Right cardiac atrium (tissue), 5 donors: ENCODE measurements at regions not wholly inside any gene's neighbourhood (a gene's known extent, or its start where the extent isn't known, plus 50 kb on each side); places are given as distances from the start of the nearest gene placed in this dataset.

Experiments used
- ATAC-seq, 2 donors: fragments of 200-7000 bp; cut with Tn5 transposase; one replicate each; pipeline versions ENCODE4 v1.8.0 to v1.9.1; 2020; ENCODE audit warnings: moderate library complexity in 2 of 2, mild to moderate bottlenecking in 1 of 2
- DNase-seq, 3 donors: peaks; one replicate each; pipeline ENCODE4 v3.0.0-alpha.2; 2020
- H3K27ac ChIP-seq: one replicate; pipeline ENCODE4 v1.5.1; 2013; ENCODE audit warnings: mild to moderate bottlenecking, low read length, control low read depth, moderate library complexity
- H3K27me3 ChIP-seq: one replicate; pipeline ENCODE4 v1.6.1; 2013; ENCODE audit not compliant: control insufficient read depth, insufficient read depth
- H3K4me1 ChIP-seq: one replicate; pipeline ENCODE4 v1.6.1; 2013; ENCODE audit warnings: low read length; ENCODE audit not compliant: control insufficient read depth, insufficient read depth
- H3K4me3 ChIP-seq: one replicate; pipeline ENCODE4 v1.5.1; 2013; ENCODE audit warnings: low read length, control low read depth
- H3K9me3 ChIP-seq: one replicate; pipeline ENCODE4 v1.6.1; 2013; ENCODE audit warnings: low read length; ENCODE audit not compliant: control insufficient read depth
- WGBS: extraction: QIAGEN DNeasy Blood & Tissue Kit; methylation state at CpG from one replicate; pipeline ENCODE4 v1.1.7; 2013; 5-methylcytosine and 5-hydroxymethylcytosine counted together
- intact Hi-C, 4 donors: fragments of 100-400 bp; cut with DNase I; formaldehyde crosslinking; loops; one replicate each; pipeline versions ENCODE4 v1.11.0 to v1.14.0; 2022 to 2023
- donor health status: healthy with polysubstance abuse.
- donor health status: DM: no; HTN: yes; CAD: no.
- donor health status: DM: no; HTN: no; CAD: no.
- donor health status: DM: no; HTN: yes; CAD: no; lungs with severe emphysema.
- donor health status: DM: yes; HTN: yes; CAD: no.

DNA sequence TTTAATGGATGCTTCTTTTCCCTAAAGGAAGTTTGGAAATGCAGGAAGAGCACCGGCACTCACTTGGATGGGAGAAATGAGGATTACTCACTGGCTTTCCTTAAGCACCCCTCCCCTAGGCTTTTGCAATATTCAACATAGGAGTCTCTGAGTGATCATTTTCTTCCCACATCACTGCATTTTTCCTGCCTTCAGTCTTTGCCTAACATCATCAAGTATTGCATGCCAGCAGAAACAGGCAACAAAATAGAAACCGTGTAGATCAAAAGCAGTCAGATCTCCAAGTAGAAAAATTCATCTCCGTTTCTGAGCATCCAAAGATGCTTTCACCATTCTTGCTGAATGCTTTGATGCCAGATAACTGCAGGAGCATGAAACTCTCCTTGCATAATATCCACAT, 119.9 kb downstream of the ADCYAP1R1 start:
- DNase-seq (no peak), ATAC-seq (no peak)
- Histone ChIP-seq H3K4me1 (no peaks in the 10 kb centered on the region), H3K27me3 (no peaks in the 10 kb centered on the region), H3K4me3 (no peak overlapping the region), H3K9me3 (no peaks in the 10 kb centered on the region), H3K27ac (no peak overlapping the region)
- intact Hi-C loops: no loop called here
- WGBS: 46% methylated on average over 3 of the region's 3 CpGs

DNA sequence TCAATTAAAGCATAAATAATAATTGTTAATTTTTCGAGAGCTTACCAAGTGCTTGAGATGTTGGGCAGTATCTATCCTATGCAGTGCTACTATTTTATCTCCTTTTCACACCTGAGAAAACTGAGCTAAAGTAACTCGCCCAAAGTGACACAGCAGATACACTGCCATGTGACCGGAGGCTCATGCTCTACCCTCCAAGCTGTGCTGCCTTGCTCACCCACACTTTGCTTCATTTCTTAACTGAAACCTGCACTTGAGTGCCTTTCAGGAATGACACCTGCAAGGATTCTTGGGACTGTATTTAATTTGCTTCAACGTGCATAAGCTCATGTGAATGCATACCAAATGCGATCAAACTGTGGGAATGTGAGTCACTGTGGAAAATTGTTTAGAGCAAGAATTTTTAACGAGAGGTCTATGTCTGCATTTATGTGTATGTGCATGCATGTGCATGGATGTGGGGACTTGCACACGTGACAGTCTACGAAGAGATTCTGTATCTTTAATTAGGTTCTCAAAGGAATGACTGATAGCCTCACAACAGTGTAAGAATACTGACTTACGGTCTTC, 119.2 kb downstream of the ADCYAP1R1 start:
- intact Hi-C loops: no loop called here
- Histone ChIP-seq H3K4me3 (no peak overlapping the region), H3K9me3 (no peaks in the 10 kb centered on the region), H3K27ac (no peak overlapping the region), H3K27me3 (no peaks in the 10 kb centered on the region), H3K4me1 (no peaks in the 10 kb centered on the region)
- WGBS: 76% methylated on average over 9 of the region's 9 CpGs
- DNase-seq (no peak), ATAC-seq (no peak)
